Pancreas (tissue), 10 donors: ENCODE measurements at regions not wholly inside any gene's neighbourhood (a gene's known extent, or its start where the extent isn't known, plus 50 kb on each side); places are given as distances from the start of the nearest gene placed in this dataset.

Experiments
- ATAC-seq, 4 donors: fragments of 200-7000 bp; cut with Tn5 transposase; one replicate each; pipeline versions ENCODE4 v1.8.0 to v1.9.1; 2020; ENCODE audit warnings: mild to moderate bottlenecking in 4 of 4, moderate library complexity in 4 of 4
- DNase-seq, 6 donors: peaks; one replicate each; pipeline ENCODE4 v3.0.0-alpha.2; 2020
- FAIRE-seq: peaks from 2 replicates; lab custom pipeline; 2012; peaks lifted over from hg19 to GRCh38; lab: Jason Lieb, UNC
- H3K27ac ChIP-seq, 4 donors: fragments of 200-600 bp; sonication (generic); 1 replicate in 3 of 4; 2 replicates in 1 of 4; pipeline versions ENCODE4 v1.5.0 to v1.8.0; 2020
- H3K27me3 ChIP-seq, 4 donors: fragments of 200-600 bp; one replicate each; pipeline ENCODE4 v1.8.0; 2021
- H3K36me3 ChIP-seq, 3 donors: fragments of 200-600 bp; sonication (generic) in 1 of 3; one replicate each; pipeline versions ENCODE4 v1.5.0 to v1.8.0; 2020 to 2021
- H3K4me1 ChIP-seq, 3 donors: fragments of 200-600 bp; one replicate each; pipeline ENCODE4 v1.8.0; 2021
- H3K4me3 ChIP-seq, 4 donors: fragments of 200-600 bp; sonication (generic) in 2 of 4; one replicate each; pipeline versions ENCODE4 v1.5.0 to v1.8.0; 2020 to 2021
- H3K9me3 ChIP-seq, 4 donors: fragments of 200-600 bp; one replicate each; pipeline ENCODE4 v1.8.0; 2021
- CTCF ChIP-seq, 4 donors: fragments of 200-600 bp; sonication (generic) in 3 of 4; IDR thresholded peaks; one replicate each; pipeline versions ENCODE4 v1.5.0 to v1.8.0; 2021; ENCODE audit warnings: antibody characterized with exemption in 4 of 4
- WGBS, 2 donors: extraction: QIAGEN DNeasy Blood & Tissue Kit; methylation state at CpG; one replicate each; pipeline ENCODE4 v1.1.7; 2013; 5-methylcytosine and 5-hydroxymethylcytosine counted together
- intact Hi-C, 3 donors: fragments of 100-400 bp; cut with DNase I; formaldehyde crosslinking; loops; one replicate each; pipeline versions ENCODE4 v1.11.1 to v1.14.2; 2022
- donor health status: healthy with polysubstance abuse.
- donor health status: DM: no; HTN: no; CAD: no; lungs with moderate emphysema.
- donor health status: DM: no; HTN: no; CAD: no.
- donor health status: control.
- donor health status: control.
- donor health status: Bipolar disorder and iron deficiency.
- donor health status: DM: yes; HTN: yes; CAD: no.
- donor health status: DM: no; HTN: no; CAD: no.
- donor health status: DM: no; HTN: no; CAD: no.
- donor health status: DM: yes; HTN: yes; CAD: no.

- Histone ChIP-seq H3K36me3 (no peaks in the 10 kb centered on the region), H3K27ac (no peak overlapping the region), H3K27me3 (no peaks in the 10 kb centered on the region), H3K4me1 (peaks cover 0 to 3% (median 0%) of the 10 kb centered on the region in 3 donors), H3K9me3 (no peaks in the 10 kb centered on the region), H3K4me3 (no peak overlapping the region)
- WGBS, 2 donors = 44 to 47% methylated on average over 18 to 19 of the region's 19 CpGs
- TF ChIP-seq CTCF (IDR thresholded peaks at IDR 0.05) = no peak
- intact Hi-C loops = no loop called here
- ATAC-seq (peak in 3 of 4 donors; percentile 14 to 76 (median 72)), FAIRE-seq (no peak), DNase-seq (peak in 4 of 6 donors; percentile 32 to 83 (median 46))
These were observed 50.2 kb upstream of the NCOR2 start for GRCh38 chr12:124617615-124618014.
